H1 (cell line): ENCODE measurements at regions not wholly inside any gene's neighbourhood (a gene's known extent, or its start where the extent isn't known, plus 50 kb on each side); places are given as distances from the start of the nearest gene placed in this dataset.

Experiments used
- CTCF ChIA-PET: fragments of 300-600 bp; sonication (Branson Sonifier 250); formaldehyde crosslinking; loops from one replicate; lab custom pipeline; 2021; ENCODE audit not compliant: partially characterized antibody; lab: Charles Lee
- POLR2A ChIA-PET: fragments of 300-600 bp; sonication (Branson Sonifier 250); formaldehyde crosslinking; loops from one replicate; lab custom pipeline; 2021; ENCODE audit warnings: inconsistent platforms; ENCODE audit not compliant: partially characterized antibody; lab: Charles Lee
- DNase-seq, 2 experiments: peaks; one replicate each; pipeline versions ENCODE4 v3.0.0 to v3.0.0-alpha.2; 2010 to 2022; ENCODE audit warnings: low spot score in 2 of 2, low read depth in 1 of 2, mixed read lengths in 1 of 2
- FAIRE-seq: peaks from 2 replicates; lab custom pipeline; 2011; peaks lifted over from hg19 to GRCh38; lab: Jason Lieb, UNC
- H2AFZ ChIP-seq: 2 replicates; pipeline ENCODE4 v1.8.1; 2012; ENCODE audit warnings: low read length, inconsistent platforms
- H2AK5ac ChIP-seq: 2 replicates; pipeline ENCODE4 v1.6.1; 2013; ENCODE audit warnings: low read depth, low read length
- H2BK120ac ChIP-seq: replicated peaks from 2 replicates; pipeline ENCODE3; 2013; ENCODE audit warnings: low read depth, low read length, inconsistent platforms
- H2BK12ac ChIP-seq: 2 replicates; pipeline ENCODE4 v1.6.1; 2013; ENCODE audit warnings: low read depth, low read length
- H2BK15ac ChIP-seq: 2 replicates; pipeline ENCODE4 v1.6.1; 2013; ENCODE audit warnings: low read length
- H2BK20ac ChIP-seq: 2 replicates; pipeline ENCODE4 v1.6.1; 2013; ENCODE audit warnings: low read length
- H2BK5ac ChIP-seq: 2 replicates; pipeline ENCODE4 v1.6.1; 2013; ENCODE audit warnings: low read depth, low read length
- H3K14ac ChIP-seq: 2 replicates; pipeline ENCODE4 v1.6.1; 2013; ENCODE audit warnings: inconsistent platforms; ENCODE audit not compliant: insufficient read length
- H3K18ac ChIP-seq: 2 replicates; pipeline ENCODE4 v1.6.1; 2013; ENCODE audit warnings: low read length; ENCODE audit errors: extremely low read depth
- H3K23ac ChIP-seq: 2 replicates; pipeline ENCODE4 v1.6.1; 2013; ENCODE audit warnings: inconsistent platforms; ENCODE audit not compliant: insufficient read length
- H3K23me2 ChIP-seq: 2 replicates; pipeline ENCODE4 v1.6.1; 2013; ENCODE audit warnings: low read depth, low read length
- H3K27ac ChIP-seq: 2 replicates; pipeline ENCODE4 v1.6.1; 2011; ENCODE audit warnings: low read depth, low read length, inconsistent platforms
- H3K27me3 ChIP-seq, 4 experiments: replicated peaks in 1 of 4; 1 replicate in 1 of 4; 2 replicates in 3 of 4; pipeline versions ENCODE4 v1.6.1 to v1.8.1; 2011 to 2013; ENCODE audit warnings: low read length in 3 of 4, mild to moderate bottlenecking in 3 of 4, inconsistent platforms in 2 of 4, mixed read lengths in 2 of 4, moderate library complexity in 1 of 4; ENCODE audit not compliant: control insufficient read depth in 3 of 4, insufficient read depth in 3 of 4; ENCODE audit errors: extremely low read depth in 1 of 4
- H3K36me3 ChIP-seq, 4 experiments: 2 replicates each; pipeline versions ENCODE4 v1.6.1 to v1.8.1; 2011 to 2013; ENCODE audit warnings: mild to moderate bottlenecking in 4 of 4, low read length in 3 of 4, moderate library complexity in 2 of 4, control low read depth in 1 of 4, inconsistent platforms in 1 of 4; ENCODE audit not compliant: insufficient read depth in 4 of 4, control insufficient read depth in 2 of 4
- H3K4ac ChIP-seq: replicated peaks from 2 replicates; pipeline ENCODE3; 2013; ENCODE audit warnings: low read length, low read depth, mixed read lengths, inconsistent platforms; ENCODE audit not compliant: insufficient read length
- H3K4me1 ChIP-seq, 4 experiments: replicated peaks in 1 of 4; 1 replicate in 1 of 4; 2 replicates in 3 of 4; pipeline versions ENCODE4 v1.6.1 to v1.8.1; 2011 to 2013; ENCODE audit warnings: low read length in 3 of 4, inconsistent platforms in 2 of 4, mixed read lengths in 1 of 4; ENCODE audit not compliant: insufficient read depth in 4 of 4, control insufficient read depth in 3 of 4
- H3K4me2 ChIP-seq, 2 experiments: 2 replicates each; pipeline versions ENCODE4 v1.6.1 to v1.8.1; 2011 to 2013; ENCODE audit warnings: low read depth in 2 of 2, low read length in 2 of 2, control low read depth in 1 of 2, inconsistent platforms in 1 of 2, mild to moderate bottlenecking in 1 of 2; ENCODE audit not compliant: insufficient read depth in 1 of 2
- H3K4me3 ChIP-seq, 4 experiments: fragments of 200-600, 300-600 bp in 1 of 4; sonication (generic), shearing (Covaris generic), sonication (Bioruptor Twin) in 1 of 4; 2 replicates each; pipeline versions ENCODE4 v1.5.1 to v1.8.1; 2011 to 2016; ENCODE audit warnings: low read length in 4 of 4, low read depth in 3 of 4, control low read depth in 2 of 4, inconsistent platforms in 2 of 4, mild to moderate bottlenecking in 2 of 4, mixed read lengths in 1 of 4, moderate library complexity in 1 of 4; ENCODE audit not compliant: insufficient read depth in 2 of 4; ENCODE audit errors: extremely low read depth in 1 of 4
- H3K56ac ChIP-seq: replicated peaks from 2 replicates; pipeline ENCODE3; 2013; ENCODE audit warnings: low read depth, mild to moderate bottlenecking, mixed read lengths, low read length, inconsistent platforms; ENCODE audit not compliant: insufficient read length
- H3K79me1 ChIP-seq: 2 replicates; pipeline ENCODE4 v1.6.1; 2013; ENCODE audit warnings: low read depth, low read length, control low read depth
- H3K79me2 ChIP-seq, 2 experiments: 2 replicates each; pipeline versions ENCODE4 v1.6.1 to v1.8.1; 2012 to 2013; ENCODE audit warnings: low read length in 2 of 2, mild to moderate bottlenecking in 2 of 2, inconsistent platforms in 1 of 2; ENCODE audit not compliant: insufficient read depth in 2 of 2, control insufficient read depth in 1 of 2
- H3K9ac ChIP-seq, 4 experiments: replicated peaks in 1 of 4; 1 replicate in 1 of 4; 2 replicates in 3 of 4; pipeline versions ENCODE4 v1.6.1 to v1.8.1; 2011 to 2013; ENCODE audit warnings: low read depth in 3 of 4, low read length in 3 of 4, control low read depth in 2 of 4, mild to moderate bottlenecking in 2 of 4, moderate library complexity in 2 of 4, inconsistent platforms in 1 of 4; ENCODE audit errors: extremely low read depth in 1 of 4
- H3K9me3 ChIP-seq, 2 experiments: 2 replicates each; pipeline versions ENCODE4 v1.6.1 to v1.8.1; 2012 to 2013; ENCODE audit warnings: mild to moderate bottlenecking in 2 of 2, moderate library complexity in 2 of 2, control low read depth in 1 of 2, inconsistent platforms in 1 of 2, low read depth in 1 of 2, low read length in 1 of 2, mixed read lengths in 1 of 2; ENCODE audit not compliant: insufficient read depth in 2 of 2
- H4K20me1 ChIP-seq, 2 experiments: replicated peaks in 1 of 2; 2 replicates each; pipeline versions ENCODE3 to v1.8.1; 2011 to 2013; ENCODE audit warnings: inconsistent platforms in 2 of 2, low read length in 2 of 2, mild to moderate bottlenecking in 1 of 2; ENCODE audit not compliant: insufficient read depth in 2 of 2, control insufficient read depth in 1 of 2
- H4K5ac ChIP-seq: 2 replicates; pipeline ENCODE4 v1.6.1; 2013; ENCODE audit warnings: low read length, low read depth, mixed read lengths, inconsistent platforms; ENCODE audit not compliant: insufficient read length
- H4K8ac ChIP-seq: 2 replicates; pipeline ENCODE4 v1.8.0; 2013; ENCODE audit warnings: mild to moderate bottlenecking, moderate library complexity, low read length, inconsistent platforms; ENCODE audit not compliant: insufficient read depth; ENCODE audit errors: extremely low read depth
- H4K91ac ChIP-seq: replicated peaks from 2 replicates; pipeline ENCODE3; 2013; ENCODE audit warnings: low read length, mixed read lengths, inconsistent platforms; ENCODE audit not compliant: insufficient read length
- CTCF ChIP-seq, 3 experiments: IDR thresholded peaks; 1 replicate in 2 of 3; 2 replicates in 1 of 3; pipeline versions ENCODE4 v1.5.1 to v1.6.1; 2011; ENCODE audit warnings: low read length in 3 of 3, mild to moderate bottlenecking in 3 of 3, inconsistent platforms in 2 of 3, low read depth in 1 of 3, moderate library complexity in 1 of 3; ENCODE audit not compliant: insufficient read depth in 1 of 3; ENCODE audit errors: control extremely low read depth in 1 of 3
- NRF1 ChIP-seq: IDR thresholded peaks from 2 replicates; pipeline ENCODE4 v1.6.1; 2011; ENCODE audit warnings: mild to moderate bottlenecking, low read depth, low read length, improper control_type of control experiment
- PHF8 ChIP-seq: fragments of 200-600 bp; sonication (generic); conservative IDR thresholded peaks from 2 replicates; pipeline ENCODE4 v1.7.1; 2012; ENCODE audit warnings: low read depth, mild to moderate bottlenecking, inconsistent platforms, low read length, moderate library complexity
- SIRT6 ChIP-seq: IDR thresholded peaks from one replicate; pipeline ENCODE4 v1.7.1; 2012; ENCODE audit warnings: low read length, inconsistent platforms
- SP1 ChIP-seq: IDR thresholded peaks from 2 replicates; pipeline ENCODE4 v1.6.1; 2011; ENCODE audit warnings: low read depth, low read length
- SP2 ChIP-seq: IDR thresholded peaks from 2 replicates; pipeline ENCODE4 v1.6.1; 2012; ENCODE audit warnings: mild to moderate bottlenecking, low read length, inconsistent platforms
- WGBS, 2 experiments: shearing (Covaris generic) in 1 of 2; methylation state at CpG; one replicate each; pipeline versions ENCODE4 v1.1.6 to v1.1.7; 2013 to 2015; ENCODE audit warnings: low lambda C conversion rate in 2 of 2, mixed read lengths in 2 of 2, inconsistent platforms in 1 of 2, low coverage in 1 of 2, missing lambda C conversion rate in 1 of 2; ENCODE audit not compliant: insufficient replicate concordance in 2 of 2, insufficient coverage in 1 of 2, insufficient read length in 1 of 2; ENCODE audit errors: extremely low coverage in 1 of 2, missing lambda C conversion rate in 1 of 2; 5-methylcytosine and 5-hydroxymethylcytosine counted together

GRCh38 chr21:27397578-27397977 lies 430.7 kb upstream of the ADAMTS5 start:
- H3K9me3 ChIP-seq: no peaks in the 10 kb centered on the region
- H3K4me1 ChIP-seq: no peaks in the 10 kb centered on the region
- no peak overlapping the region for H2BK12ac ChIP-seq
- no peaks in the 10 kb centered on the region for H3K79me2 ChIP-seq
- 89% methylated on average over 1 of the region's 1 CpG; no CpG with 5 or more reads in 1 of the 2 experiments for WGBS, 2 experiments
- no peak overlapping the region for H4K8ac ChIP-seq
- no peak overlapping the region for H3K4me3 ChIP-seq
- H4K5ac ChIP-seq: no peak overlapping the region
- TF ChIP-seq NRF1: no peak
- no peak for TF ChIP-seq PHF8
- no peak for TF ChIP-seq SP2
- TF ChIP-seq SIRT6: no peak
- no peak for TF ChIP-seq SP1
- no peak for TF ChIP-seq CTCF (IDR thresholded peaks at IDR 0.05; ENCODE audit: control extremely low read depth in 1 of 3, insufficient read depth in 1 of 3, low read depth in 1 of 3, low read length in 3 of 3)
- H2AFZ ChIP-seq: no peak overlapping the region
- H2BK15ac ChIP-seq: no peak overlapping the region
- H2AK5ac ChIP-seq: no peak overlapping the region
- no peak for FAIRE-seq
- H3K23ac ChIP-seq: no peak overlapping the region
- ChIA-PET CTCF (no interaction called here), POLR2A (no interaction called here)
- no peak overlapping the region for H3K18ac ChIP-seq
- no peak overlapping the region for H3K4ac ChIP-seq
- H3K14ac ChIP-seq: no peak overlapping the region
- no peaks in the 10 kb centered on the region for H3K36me3 ChIP-seq
- H2BK120ac ChIP-seq: no peak overlapping the region
- no peak overlapping the region for H2BK20ac ChIP-seq
- no peak overlapping the region for H4K91ac ChIP-seq
- H2BK5ac ChIP-seq: no peak overlapping the region
- H3K27ac ChIP-seq: no peak overlapping the region
- no peak overlapping the region for H3K56ac ChIP-seq
- H3K79me1 ChIP-seq: no peaks in the 10 kb centered on the region
- no peak overlapping the region for H3K9ac ChIP-seq
- no peak overlapping the region for H3K4me2 ChIP-seq
- no peaks in the 10 kb centered on the region for H3K27me3 ChIP-seq
- H4K20me1 ChIP-seq: no peaks in the 10 kb centered on the region
- H3K23me2 ChIP-seq: no peaks in the 10 kb centered on the region
- DNase-seq: no peak
